GM12875 (cell line): ENCODE measurements at regions not wholly inside any gene's neighbourhood (a gene's known extent, or its start where the extent isn't known, plus 50 kb on each side); places are given as distances from the start of the nearest gene placed in this dataset.

ENCODE experiments used
- H3K4me3 ChIP-seq: one replicate; pipeline ENCODE4 v1.5.1; 2011; ENCODE audit warnings: low read depth, low read length, control low read depth
- CTCF ChIP-seq: IDR thresholded peaks from 2 replicates; pipeline ENCODE4 v1.5.1; 2011; ENCODE audit warnings: low read depth, mild to moderate bottlenecking, control low read depth, inconsistent platforms, low read length, moderate library complexity, borderline replicate concordance; ENCODE audit not compliant: insufficient read depth

GRCh38 chr5:129378961-129379360, 81.1 kb upstream of the ADAMTS19 start:
- TF ChIP-seq CTCF, result no peak
- no peak overlapping the region for H3K4me3 ChIP-seq

- no peak overlapping the region for H3K4me3 ChIP-seq
- TF ChIP-seq CTCF, result no peak
Measured at GRCh38 chr5:129379406-129379805, 80.7 kb upstream of the ADAMTS19 start.

- no peak overlapping the region for H3K4me3 ChIP-seq
- no peak for TF ChIP-seq CTCF
Measured at GRCh38 chr5:129382921-129383672, 77.0 kb upstream of the ADAMTS19 start.

GRCh38 chr5:129384193-129384592, 75.9 kb upstream of the ADAMTS19 start:
- H3K4me3 ChIP-seq, result no peak overlapping the region
- TF ChIP-seq CTCF, result no peak

- H3K4me3 ChIP-seq, result no peak overlapping the region
- no peak for TF ChIP-seq CTCF
Measured at GRCh38 chr5:129384736-129385135, 75.4 kb upstream of the ADAMTS19 start.

GRCh38 chr5:129387944-129388343, 72.2 kb upstream of the ADAMTS19 start:
- H3K4me3 ChIP-seq, result no peak overlapping the region
- TF ChIP-seq CTCF, result no peak

GRCh38 chr5:129392681-129393080, 67.4 kb upstream of the ADAMTS19 start:
- no peak for TF ChIP-seq CTCF
- H3K4me3 ChIP-seq, result no peak overlapping the region
